Tibial nerve (tissue), 4 donors: ENCODE measurements at regions not wholly inside any gene's neighbourhood (a gene's known extent, or its start where the extent isn't known, plus 50 kb on each side); places are given as distances from the start of the nearest gene placed in this dataset.

Experiments
- EP300 ChIP-seq, 2 donors: sonication (generic); formaldehyde crosslinking; IDR thresholded peaks; one replicate each; pipeline ENCODE4 v1.6.1; 2017; ENCODE audit warnings: antibody characterized with exemption in 2 of 2, mild to moderate bottlenecking in 1 of 2
- POLR2A ChIP-seq, 2 donors: fragments of 450-650 bp; IDR thresholded peaks; one replicate each; pipeline ENCODE4 v1.6.1; 2017; ENCODE audit warnings: antibody characterized with exemption in 2 of 2, mild to moderate bottlenecking in 2 of 2, moderate library complexity in 2 of 2
- TF ChIP-seq, protein P1 (sequence below), 5 experiments: fragments of 200-600 bp in 3 of 5; fragments of 450-650 bp in 2 of 5; sonication (generic) in 3 of 5; IDR thresholded peaks; one replicate each; pipeline ENCODE4 v1.5.1; 2016 to 2019; ENCODE audit warnings: antibody characterized with exemption in 5 of 5, mild to moderate bottlenecking in 3 of 5, moderate library complexity in 2 of 5

GRCh38 chr15:22258398-22259150, 178.2 kb downstream of the OR4M2 start:
- TF ChIP-seq POLR2A (IDR thresholded peaks at IDR 0.05) (no peak), EP300 (IDR thresholded peaks at IDR 0.05) (no peak)
- TF ChIP-seq, protein P1, sequence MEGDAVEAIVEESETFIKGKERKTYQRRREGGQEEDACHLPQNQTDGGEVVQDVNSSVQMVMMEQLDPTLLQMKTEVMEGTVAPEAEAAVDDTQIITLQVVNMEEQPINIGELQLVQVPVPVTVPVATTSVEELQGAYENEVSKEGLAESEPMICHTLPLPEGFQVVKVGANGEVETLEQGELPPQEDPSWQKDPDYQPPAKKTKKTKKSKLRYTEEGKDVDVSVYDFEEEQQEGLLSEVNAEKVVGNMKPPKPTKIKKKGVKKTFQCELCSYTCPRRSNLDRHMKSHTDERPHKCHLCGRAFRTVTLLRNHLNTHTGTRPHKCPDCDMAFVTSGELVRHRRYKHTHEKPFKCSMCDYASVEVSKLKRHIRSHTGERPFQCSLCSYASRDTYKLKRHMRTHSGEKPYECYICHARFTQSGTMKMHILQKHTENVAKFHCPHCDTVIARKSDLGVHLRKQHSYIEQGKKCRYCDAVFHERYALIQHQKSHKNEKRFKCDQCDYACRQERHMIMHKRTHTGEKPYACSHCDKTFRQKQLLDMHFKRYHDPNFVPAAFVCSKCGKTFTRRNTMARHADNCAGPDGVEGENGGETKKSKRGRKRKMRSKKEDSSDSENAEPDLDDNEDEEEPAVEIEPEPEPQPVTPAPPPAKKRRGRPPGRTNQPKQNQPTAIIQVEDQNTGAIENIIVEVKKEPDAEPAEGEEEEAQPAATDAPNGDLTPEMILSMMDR (IDR thresholded peaks at IDR 0.05), result no peak
